Fibroblast of lung (primary cell): ENCODE measurements at regions not wholly inside any gene's neighbourhood (a gene's known extent, or its start where the extent isn't known, plus 50 kb on each side); places are given as distances from the start of the nearest gene placed in this dataset.
A peak's percentile ranks its signal among the peaks of the same experiment; 100 is the strongest.

Experiments
- DNase-seq, 2 donors: peaks; one replicate each; pipeline versions ENCODE4 v3.0.0 to v3.0.0-alpha.2; 2010; ENCODE audit warnings: low read depth in 2 of 2
- H2AFZ ChIP-seq: 2 replicates; pipeline ENCODE4 v1.5.1; 2012; ENCODE audit warnings: low read length, control low read depth, inconsistent platforms
- H3K27ac ChIP-seq: 2 replicates; pipeline ENCODE4 v1.5.1; 2011; ENCODE audit warnings: low read length, control low read depth; ENCODE audit not compliant: insufficient read depth
- H3K27me3 ChIP-seq: 2 replicates; pipeline ENCODE4 v1.5.1; 2011; ENCODE audit warnings: mild to moderate bottlenecking, low read length; ENCODE audit not compliant: control insufficient read depth, insufficient read depth
- H3K36me3 ChIP-seq: 2 replicates; pipeline ENCODE4 v1.5.1; 2011; ENCODE audit warnings: low read length; ENCODE audit not compliant: control insufficient read depth, insufficient read depth
- H3K4me1 ChIP-seq: 2 replicates; pipeline ENCODE4 v1.5.1; 2011; ENCODE audit warnings: low read length; ENCODE audit not compliant: control insufficient read depth, insufficient read depth; ENCODE audit errors: extremely low read depth
- H3K4me2 ChIP-seq: 2 replicates; pipeline ENCODE4 v1.5.1; 2011; ENCODE audit warnings: low read length, control low read depth; ENCODE audit not compliant: insufficient read depth; ENCODE audit errors: extremely low read depth
- H3K4me3 ChIP-seq, 4 experiments: fragments of 200-600 bp in 1 of 4; sonication (generic) in 1 of 4; replicated peaks in 1 of 4; 2 replicates each; pipeline ENCODE4 v1.5.1; 2011 to 2016; ENCODE audit warnings: low read length in 4 of 4, low read depth in 3 of 4, mild to moderate bottlenecking in 3 of 4, control low read depth in 2 of 4, inconsistent platforms in 1 of 4, mixed read lengths in 1 of 4; ENCODE audit not compliant: insufficient read depth in 1 of 4; ENCODE audit errors: control extremely low read depth in 1 of 4
- H3K79me2 ChIP-seq: 2 replicates; pipeline ENCODE4 v1.5.1; 2012; ENCODE audit warnings: mild to moderate bottlenecking, low read length, inconsistent platforms; ENCODE audit not compliant: control insufficient read depth, insufficient read depth
- H3K9ac ChIP-seq: 2 replicates; pipeline ENCODE4 v1.5.1; 2011; ENCODE audit warnings: mild to moderate bottlenecking, low read length, control low read depth; ENCODE audit not compliant: insufficient read depth
- H3K9me3 ChIP-seq: 2 replicates; pipeline ENCODE4 v1.5.1; 2012; ENCODE audit warnings: low read depth, low read length; ENCODE audit not compliant: control insufficient read depth, insufficient read depth
- H4K20me1 ChIP-seq: 2 replicates; pipeline ENCODE4 v1.5.1; 2011; ENCODE audit warnings: low read length; ENCODE audit not compliant: control insufficient read depth, insufficient read depth; ENCODE audit errors: extremely low read depth
- EZH2 ChIP-seq: IDR thresholded peaks from 2 replicates; pipeline ENCODE4 v1.5.1; 2012; ENCODE audit warnings: low read length, control low read depth, mild to moderate bottlenecking; ENCODE audit errors: missing control alignments
- TF ChIP-seq, protein P1 (sequence below), 2 donors: IDR thresholded peaks in 1 of 2; conservative IDR thresholded peaks in 1 of 2; 1 replicate in 1 of 2; 2 replicates in 1 of 2; pipeline ENCODE4 v1.5.1; 2011 to 2012; ENCODE audit warnings: low read length in 2 of 2, control low read depth in 1 of 2, inconsistent platforms in 1 of 2, low read depth in 1 of 2, mild to moderate bottlenecking in 1 of 2

DNA sequence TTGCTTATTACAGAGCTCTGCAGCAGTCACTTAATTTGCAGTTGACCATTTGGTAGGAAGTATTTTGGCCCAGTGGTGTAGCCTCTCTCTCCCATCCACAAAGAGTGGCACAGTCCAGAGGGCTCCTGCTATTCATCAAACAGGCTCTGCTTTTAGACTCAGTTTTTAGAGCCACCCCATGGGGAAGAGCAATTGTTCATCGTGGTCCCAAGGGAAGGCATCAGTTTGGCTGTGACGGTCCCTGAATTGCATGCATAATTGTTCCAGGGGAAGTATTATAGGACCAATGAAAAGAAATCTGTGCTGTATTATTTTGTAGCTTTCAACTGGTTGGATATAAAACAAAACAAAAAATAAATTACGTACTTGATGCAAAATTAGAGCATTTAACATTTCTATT lies 799.0 kb downstream of the DACH1 start:
- no peak overlapping the region for H3K27ac ChIP-seq
- no peak overlapping the region for H3K4me3 ChIP-seq
- no peak overlapping the region for H3K4me2 ChIP-seq
- no peak for DNase-seq
- no peak for TF ChIP-seq EZH2
- TF ChIP-seq, protein P1, sequence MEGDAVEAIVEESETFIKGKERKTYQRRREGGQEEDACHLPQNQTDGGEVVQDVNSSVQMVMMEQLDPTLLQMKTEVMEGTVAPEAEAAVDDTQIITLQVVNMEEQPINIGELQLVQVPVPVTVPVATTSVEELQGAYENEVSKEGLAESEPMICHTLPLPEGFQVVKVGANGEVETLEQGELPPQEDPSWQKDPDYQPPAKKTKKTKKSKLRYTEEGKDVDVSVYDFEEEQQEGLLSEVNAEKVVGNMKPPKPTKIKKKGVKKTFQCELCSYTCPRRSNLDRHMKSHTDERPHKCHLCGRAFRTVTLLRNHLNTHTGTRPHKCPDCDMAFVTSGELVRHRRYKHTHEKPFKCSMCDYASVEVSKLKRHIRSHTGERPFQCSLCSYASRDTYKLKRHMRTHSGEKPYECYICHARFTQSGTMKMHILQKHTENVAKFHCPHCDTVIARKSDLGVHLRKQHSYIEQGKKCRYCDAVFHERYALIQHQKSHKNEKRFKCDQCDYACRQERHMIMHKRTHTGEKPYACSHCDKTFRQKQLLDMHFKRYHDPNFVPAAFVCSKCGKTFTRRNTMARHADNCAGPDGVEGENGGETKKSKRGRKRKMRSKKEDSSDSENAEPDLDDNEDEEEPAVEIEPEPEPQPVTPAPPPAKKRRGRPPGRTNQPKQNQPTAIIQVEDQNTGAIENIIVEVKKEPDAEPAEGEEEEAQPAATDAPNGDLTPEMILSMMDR (conservative IDR thresholded peaks at IDR 0.05 in 1 of 2, IDR thresholded peaks at IDR 0.05 in 1 of 2; ENCODE audit: low read depth in 1 of 2, low read length in 2 of 2): no peak
- no peak overlapping the region for H2AFZ ChIP-seq
- no peaks in the 10 kb centered on the region for H3K4me1 ChIP-seq
- no peaks in the 10 kb centered on the region for H3K36me3 ChIP-seq
- H4K20me1 ChIP-seq: no peaks in the 10 kb centered on the region
- no peak overlapping the region for H3K9ac ChIP-seq
- no peaks in the 10 kb centered on the region for H3K79me2 ChIP-seq
- H3K27me3 ChIP-seq: no peaks in the 10 kb centered on the region
- H3K9me3 ChIP-seq: no peaks in the 10 kb centered on the region

DNA sequence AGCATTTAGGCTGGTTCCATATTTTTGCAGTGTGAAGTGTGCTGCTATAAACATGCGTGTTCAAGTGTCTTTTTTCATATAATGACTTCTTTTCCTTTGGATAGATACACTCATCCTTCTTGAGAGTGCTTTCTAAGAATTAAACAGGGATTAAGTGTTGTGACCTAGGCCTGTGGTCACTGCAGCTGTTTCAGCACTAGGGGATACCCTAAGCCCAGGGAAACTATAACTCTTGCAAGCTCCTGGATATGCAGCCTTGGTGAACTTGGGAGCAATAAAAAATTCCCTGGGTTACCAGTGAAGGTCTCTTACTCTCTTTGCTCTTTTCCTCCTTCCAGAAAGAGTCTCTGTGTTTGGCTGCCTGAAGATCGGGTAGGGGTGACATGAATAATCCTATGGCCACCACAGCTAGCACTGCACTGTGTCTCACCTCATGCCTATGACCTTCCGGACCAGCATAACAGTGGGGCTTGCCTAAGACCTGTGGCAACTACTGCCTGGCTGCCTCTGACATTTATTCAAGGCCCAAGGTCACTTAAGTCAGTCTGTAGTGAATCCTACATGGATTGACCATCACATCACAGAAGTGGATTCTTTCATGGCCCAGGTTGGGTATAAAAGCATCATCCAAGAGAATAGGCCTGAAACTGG lies 799.7 kb downstream of the DACH1 start:
- H3K4me3 ChIP-seq: no peak overlapping the region
- no peak for TF ChIP-seq EZH2
- TF ChIP-seq, protein P1 (conservative IDR thresholded peaks at IDR 0.05 in 1 of 2, IDR thresholded peaks at IDR 0.05 in 1 of 2; ENCODE audit: low read depth in 1 of 2, low read length in 2 of 2): peak in 1 of 2 donors; percentile 8
- no peaks in the 10 kb centered on the region for H3K27me3 ChIP-seq
- no peak overlapping the region for H3K9ac ChIP-seq
- H3K36me3 ChIP-seq: no peaks in the 10 kb centered on the region
- no peaks in the 10 kb centered on the region for H4K20me1 ChIP-seq
- H3K4me1 ChIP-seq: no peaks in the 10 kb centered on the region
- no peak overlapping the region for H3K4me2 ChIP-seq
- no peak overlapping the region for H3K27ac ChIP-seq
- DNase-seq: peak in 1 of 2 donors; percentile 6
- no peaks in the 10 kb centered on the region for H3K79me2 ChIP-seq
- H2AFZ ChIP-seq: no peak overlapping the region
- H3K9me3 ChIP-seq: no peaks in the 10 kb centered on the region

DNA sequence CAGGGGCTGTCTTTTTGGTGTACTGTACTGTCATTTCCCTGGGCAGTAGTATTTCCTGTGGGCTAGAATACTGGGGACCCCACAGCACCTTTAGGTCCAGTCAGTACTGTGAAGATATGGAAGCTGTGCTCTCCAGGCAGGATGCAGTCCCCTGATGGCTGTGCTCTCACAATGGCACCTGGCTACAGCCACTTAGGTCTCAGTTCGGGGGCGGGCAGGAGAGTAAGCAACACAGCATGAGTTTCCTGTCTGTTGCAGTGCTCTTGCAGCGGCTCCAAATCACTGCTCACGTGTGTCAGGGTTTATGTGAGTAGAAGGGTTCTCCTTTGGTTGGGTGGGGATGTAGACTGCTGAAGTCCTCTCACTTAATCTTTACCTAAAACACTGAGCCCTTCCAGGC lies 810.4 kb downstream of the DACH1 start:
- DNase-seq: no peak
- Histone ChIP-seq H4K20me1 (no peaks in the 10 kb centered on the region), H3K4me1 (no peaks in the 10 kb centered on the region), H3K27ac (no peak overlapping the region), H3K9ac (no peak overlapping the region), H3K9me3 (no peaks in the 10 kb centered on the region), H3K36me3 (no peaks in the 10 kb centered on the region), H3K79me2 (no peaks in the 10 kb centered on the region), H3K4me3 (no peak overlapping the region), H3K4me2 (no peak overlapping the region), H3K27me3 (no peaks in the 10 kb centered on the region), H2AFZ (no peak overlapping the region)
- TF ChIP-seq, protein P1 (conservative IDR thresholded peaks at IDR 0.05 in 1 of 2, IDR thresholded peaks at IDR 0.05 in 1 of 2; ENCODE audit: low read depth in 1 of 2, low read length in 2 of 2): no peak
- TF ChIP-seq EZH2: no peak
